ENCODE measurements at regions not wholly inside any gene's neighbourhood (a gene's known extent, or its start where the extent isn't known, plus 50 kb on each side); places are given as distances from the start of the nearest gene placed in this dataset.

- Histone ChIP-seq H3K4me3 (ENCODE audit: low read length, poor library complexity, severe bottlenecking) (no peak overlapping the region), H3K4me1 (ENCODE audit: insufficient read depth, low read length, poor library complexity, severe bottlenecking) (no peaks in the 10 kb centered on the region), H3K36me3 (ENCODE audit: insufficient read depth, low read length) (no peaks in the 10 kb centered on the region), H3K79me2 (ENCODE audit: insufficient read depth, low read length) (no peaks in the 10 kb centered on the region), H3K27me3 (ENCODE audit: insufficient read depth, low read length, poor library complexity, severe bottlenecking) (no peaks in the 10 kb centered on the region), H3K9me2 (replicated peaks; ENCODE audit: low read depth, low read length) (no peaks in the 10 kb centered on the region), H3K9ac (ENCODE audit: low read depth, low read length, poor library complexity, severe bottlenecking) (no peak overlapping the region), H3K4me2 (ENCODE audit: low read depth, low read length, poor library complexity, severe bottlenecking) (no peak overlapping the region), H2AFZ (ENCODE audit: low read length) (no peak overlapping the region), H3F3A (ENCODE audit: low read depth) (no peaks in the 10 kb centered on the region), H3K9me3 (ENCODE audit: insufficient read depth, low read depth, low read length) (no peaks in the 10 kb centered on the region), H4K20me1 (ENCODE audit: insufficient read depth, low read length, poor library complexity, severe bottlenecking) (no peaks in the 10 kb centered on the region)
- no peak for TF ChIP-seq EZH2phosphoT487 (IDR thresholded peaks at IDR 0.05; ENCODE audit: borderline replicate concordance)
- no peak for TF ChIP-seq CTCF (conservative IDR thresholded peaks at IDR 0.05; ENCODE audit: low read length)
Measured at GRCh38 chr21:35256468-35256988, 207.4 kb upstream of the RUNX1 start.

- Histone ChIP-seq H3F3A (ENCODE audit: low read depth) (no peaks in the 10 kb centered on the region), H3K9me2 (replicated peaks; ENCODE audit: low read depth, low read length) (no peaks in the 10 kb centered on the region), H3K79me2 (ENCODE audit: insufficient read depth, low read length) (no peaks in the 10 kb centered on the region), H3K9me3 (ENCODE audit: insufficient read depth, low read depth, low read length) (no peaks in the 10 kb centered on the region; the same call in 1 of the 2 replicates), H3K27me3 (ENCODE audit: insufficient read depth, low read length, poor library complexity, severe bottlenecking) (no peaks in the 10 kb centered on the region), H3K9ac (ENCODE audit: low read depth, low read length, poor library complexity, severe bottlenecking) (no peak overlapping the region), H3K4me1 (ENCODE audit: insufficient read depth, low read length, poor library complexity, severe bottlenecking) (no peaks in the 10 kb centered on the region), H3K4me3 (ENCODE audit: low read length, poor library complexity, severe bottlenecking) (no peak overlapping the region), H2AFZ (ENCODE audit: low read length) (no peak overlapping the region), H4K20me1 (ENCODE audit: insufficient read depth, low read length, poor library complexity, severe bottlenecking) (no peaks in the 10 kb centered on the region), H3K36me3 (ENCODE audit: insufficient read depth, low read length) (no peaks in the 10 kb centered on the region), H3K4me2 (ENCODE audit: low read depth, low read length, poor library complexity, severe bottlenecking) (no peak overlapping the region)
- no peak for TF ChIP-seq CTCF (conservative IDR thresholded peaks at IDR 0.05; ENCODE audit: low read length)
- no peak for TF ChIP-seq EZH2phosphoT487 (IDR thresholded peaks at IDR 0.05; ENCODE audit: borderline replicate concordance)
Measured at GRCh38 chr21:35254765-35255138, 205.7 kb upstream of the RUNX1 start.

- Histone ChIP-seq H3K27me3 (ENCODE audit: insufficient read depth, low read length, poor library complexity, severe bottlenecking) (no peaks in the 10 kb centered on the region), H2AFZ (ENCODE audit: low read length) (no peak overlapping the region), H3K4me3 (ENCODE audit: low read length, poor library complexity, severe bottlenecking) (no peak overlapping the region), H3F3A (ENCODE audit: low read depth) (no peaks in the 10 kb centered on the region), H3K4me1 (ENCODE audit: insufficient read depth, low read length, poor library complexity, severe bottlenecking) (no peaks in the 10 kb centered on the region), H3K79me2 (ENCODE audit: insufficient read depth, low read length) (no peaks in the 10 kb centered on the region), H3K36me3 (ENCODE audit: insufficient read depth, low read length) (no peaks in the 10 kb centered on the region), H3K9ac (ENCODE audit: low read depth, low read length, poor library complexity, severe bottlenecking) (no peak overlapping the region), H3K9me2 (replicated peaks; ENCODE audit: low read depth, low read length) (no peaks in the 10 kb centered on the region), H3K9me3 (ENCODE audit: insufficient read depth, low read depth, low read length) (no peaks in the 10 kb centered on the region; the same call in 1 of the 2 replicates), H4K20me1 (ENCODE audit: insufficient read depth, low read length, poor library complexity, severe bottlenecking) (no peaks in the 10 kb centered on the region), H3K4me2 (ENCODE audit: low read depth, low read length, poor library complexity, severe bottlenecking) (no peak overlapping the region)
- TF ChIP-seq EZH2phosphoT487 (IDR thresholded peaks at IDR 0.05; ENCODE audit: borderline replicate concordance) (no peak), CTCF (conservative IDR thresholded peaks at IDR 0.05; ENCODE audit: low read length) (no peak)
Measured at GRCh38 chr21:35254006-35254764, 205.1 kb upstream of the RUNX1 start.
